Fibroblast of pulmonary artery (primary cell): ENCODE measurements at regions not wholly inside any gene's neighbourhood (a gene's known extent, or its start where the extent isn't known, plus 50 kb on each side); places are given as distances from the start of the nearest gene placed in this dataset.
"Not testable (repeated sequence)": the region's sequence is repeated elsewhere in the genome, so short reads cannot be mapped to it uniquely, and the experiment has no call there.

Experiments
- DNase-seq: peaks from one replicate; pipeline ENCODE4 v3.0.0-alpha.2; 2010; ENCODE audit warnings: low read depth
- H3K4me3 ChIP-seq: replicated peaks from 2 replicates; pipeline ENCODE4 v1.5.1; 2011; ENCODE audit warnings: low read depth, mild to moderate bottlenecking, control low read depth, low read length, moderate library complexity
- CTCF ChIP-seq: IDR thresholded peaks from 2 replicates; pipeline ENCODE4 v1.5.1; 2011; ENCODE audit warnings: mild to moderate bottlenecking, control low read depth, low read length, inconsistent platforms; ENCODE audit errors: missing control alignments

GRCh38 chr10:31677195-31678138 lies 251.2 kb downstream of the ARHGAP12 start:
- no peak for DNase-seq
- no peak overlapping the region for H3K4me3 ChIP-seq
- TF ChIP-seq CTCF: no peak

DNA sequence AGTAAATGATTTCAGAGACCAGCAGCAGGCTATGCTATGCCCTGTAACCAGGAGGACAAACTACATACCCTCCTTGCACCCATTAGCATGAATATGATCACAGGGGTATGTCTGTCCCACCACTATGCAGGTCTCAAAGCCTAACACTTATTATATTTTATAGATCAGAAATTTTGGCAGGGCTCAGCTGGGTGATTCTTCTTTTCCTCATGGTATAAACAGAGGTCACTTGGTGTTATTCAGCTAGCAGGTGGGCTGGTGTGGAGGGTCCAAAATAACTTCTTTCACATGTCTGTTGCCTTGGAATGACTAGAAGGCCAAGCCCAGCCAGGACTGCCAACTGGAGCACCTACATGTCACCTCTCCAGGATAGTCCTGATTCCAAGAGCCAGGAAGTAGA lies 252.9 kb downstream of the ARHGAP12 start:
- no peak overlapping the region for H3K4me3 ChIP-seq
- TF ChIP-seq CTCF: no peak
- no peak for DNase-seq

DNA sequence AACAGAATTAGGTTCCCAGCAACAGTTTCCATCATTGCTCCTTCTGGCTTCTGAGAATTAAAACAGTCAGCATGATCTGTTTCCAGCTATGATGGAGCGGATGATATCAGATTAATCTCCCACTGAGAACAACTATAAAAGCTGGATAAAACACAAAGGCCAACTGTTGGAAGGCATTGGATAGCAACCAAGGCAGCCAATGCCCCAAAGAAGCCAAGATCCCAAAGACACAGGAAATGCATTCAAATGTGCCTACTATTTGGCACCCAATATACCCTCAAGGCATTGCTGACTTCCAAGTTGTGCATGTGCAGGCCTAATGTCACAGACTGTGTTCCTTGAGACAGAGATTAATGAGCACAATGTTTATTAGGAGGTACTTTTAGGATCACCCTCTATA lies 259.3 kb downstream of the ARHGAP12 start:
- TF ChIP-seq CTCF: no peak
- DNase-seq: no peak
- H3K4me3 ChIP-seq: no peak overlapping the region

DNA sequence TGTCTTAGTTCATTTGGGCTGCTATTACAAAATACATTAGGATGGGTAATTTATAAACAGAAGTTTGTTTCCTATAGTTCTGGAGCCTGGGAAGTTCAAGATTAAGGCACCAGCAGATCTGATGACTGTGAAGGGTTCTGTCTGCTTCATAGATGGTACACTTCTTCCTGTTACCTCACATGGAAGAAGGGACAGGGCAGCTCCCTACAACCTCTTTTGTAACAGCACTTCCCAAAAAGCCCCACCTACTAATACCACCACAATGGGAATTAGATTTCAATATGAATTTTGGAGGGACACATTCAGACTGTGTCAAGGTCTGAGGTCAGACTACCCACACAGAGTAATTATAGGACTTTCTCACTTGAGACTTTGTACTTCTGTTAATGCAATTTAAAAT lies 260.3 kb downstream of the ARHGAP12 start:
- TF ChIP-seq CTCF: no peak
- H3K4me3 ChIP-seq: no peak overlapping the region
- no peak for DNase-seq

DNA sequence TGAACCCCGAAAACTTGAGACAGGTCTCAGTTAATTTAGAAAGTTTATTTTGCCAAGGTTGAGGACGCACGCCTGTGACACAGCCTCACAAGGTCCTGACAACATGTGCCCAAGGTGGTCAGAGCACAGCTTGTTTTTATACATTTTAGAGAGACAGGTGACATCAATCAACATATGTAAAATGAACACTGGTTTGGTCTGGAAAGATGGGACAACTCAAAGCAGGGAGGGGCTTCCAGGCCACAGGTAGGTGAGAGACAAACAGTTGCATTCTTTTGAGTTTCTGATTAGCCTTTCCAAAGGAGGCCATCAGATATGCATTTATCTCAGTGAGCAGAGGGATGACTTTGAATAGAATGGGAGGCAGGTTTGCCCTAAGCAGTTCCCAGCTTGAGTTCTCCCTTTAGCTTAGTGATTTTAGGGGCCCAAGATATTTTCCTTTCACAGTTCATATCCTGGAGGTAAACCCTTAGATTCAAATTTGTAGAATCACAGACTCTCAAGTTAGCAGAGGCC lies 262.8 kb downstream of the ARHGAP12 start:
- not testable (repeated sequence) for DNase-seq, H3K4me3 ChIP-seq

- no peak overlapping the region for H3K4me3 ChIP-seq
- no peak for TF ChIP-seq CTCF
- DNase-seq: no peak
Observed at GRCh38 chr10:31664803-31665202, 263.8 kb downstream of the ARHGAP12 start.

DNA sequence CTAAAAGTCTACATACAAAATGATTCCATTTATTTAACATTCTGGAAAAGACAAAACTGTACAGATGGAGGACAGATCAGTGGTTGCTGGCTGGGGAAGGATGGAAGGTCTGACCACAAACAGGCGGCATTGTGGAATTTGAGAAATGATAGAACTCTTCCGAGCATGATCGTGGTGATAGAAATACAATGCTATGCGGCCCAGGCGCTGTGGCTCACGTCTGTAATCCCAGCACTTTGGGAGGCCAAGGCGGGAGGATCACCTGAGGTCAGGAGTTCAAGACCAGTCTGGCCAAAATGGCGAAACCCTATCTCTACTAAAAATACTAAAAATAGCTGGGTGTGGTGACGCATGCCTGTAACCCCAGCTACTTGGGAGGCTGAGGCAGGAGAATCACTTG lies 264.6 kb downstream of the ARHGAP12 start:
- DNase-seq: not testable (repeated sequence)

GRCh38 chr10:31660300-31660699 lies 268.3 kb downstream of the ARHGAP12 start:
- H3K4me3 ChIP-seq: no peak overlapping the region
- DNase-seq: no peak
- no peak for TF ChIP-seq CTCF

More for the DNA sequence above, 264.6 kb downstream of the ARHGAP12 start:
- H3K4me3 ChIP-seq: not testable (repeated sequence)
